Left forelimb (tissue), 1 donor: ENCODE measurements at regions not wholly inside any gene's neighbourhood (a gene's known extent, or its start where the extent isn't known, plus 50 kb on each side); places are given as distances from the start of the nearest gene placed in this dataset.

ENCODE experiments used
- DNase-seq: peaks from one replicate; pipeline ENCODE4 v3.0.0-alpha.2; 2018; ENCODE audit warnings: low spot score

- no peak for DNase-seq
Observed at GRCh38 chr5:8138884-8139283, 269.9 kb downstream of the MTRR start.

- DNase-seq = no peak
Observed at GRCh38 chr5:8150791-8151190, 281.8 kb downstream of the MTRR start.

- DNase-seq = no peak
Observed at GRCh38 chr5:8156706-8157105, 287.8 kb downstream of the MTRR start.

GRCh38 chr5:8157320-8157822, 288.4 kb downstream of the MTRR start:
- no peak for DNase-seq

- DNase-seq = no peak
Observed at GRCh38 chr5:8176101-8176693, 307.2 kb downstream of the MTRR start.

GRCh38 chr5:8184455-8185063, 315.6 kb downstream of the MTRR start:
- no peak for DNase-seq

GRCh38 chr5:8185852-8186251, 316.9 kb downstream of the MTRR start:
- DNase-seq = no peak

GRCh38 chr5:8188874-8189565, 320.1 kb downstream of the MTRR start:
- no peak for DNase-seq

GRCh38 chr5:8192840-8193239, 323.9 kb downstream of the MTRR start:
- DNase-seq = no peak

- DNase-seq = no peak
Observed at GRCh38 chr5:8196061-8196460, 327.1 kb downstream of the MTRR start.

GRCh38 chr5:8208307-8208706, 339.4 kb downstream of the MTRR start:
- no peak for DNase-seq

- no peak for DNase-seq
Observed at GRCh38 chr5:8209500-8209899, 340.6 kb downstream of the MTRR start.

- DNase-seq = no peak
Observed at GRCh38 chr5:8213701-8214240, 344.8 kb downstream of the MTRR start.

GRCh38 chr5:8216921-8217320, 348.0 kb downstream of the MTRR start:
- DNase-seq = no peak

- no peak for DNase-seq
Observed at GRCh38 chr5:8226148-8226547, 357.2 kb downstream of the MTRR start.

GRCh38 chr5:8227112-8227511, 358.2 kb downstream of the MTRR start:
- DNase-seq = no peak

GRCh38 chr5:8229551-8229950, 360.6 kb downstream of the MTRR start:
- DNase-seq = no peak

- no peak for DNase-seq
Observed at GRCh38 chr5:8230868-8231267, 361.9 kb downstream of the MTRR start.

- no peak for DNase-seq
Observed at GRCh38 chr5:8233479-8233878, 364.5 kb downstream of the MTRR start.

GRCh38 chr5:8234179-8234770, 365.3 kb downstream of the MTRR start:
- no peak for DNase-seq

- DNase-seq = no peak
Observed at GRCh38 chr5:8238080-8238479, 369.1 kb downstream of the MTRR start.

- DNase-seq = no peak
Observed at GRCh38 chr5:8239198-8239597, 370.2 kb downstream of the MTRR start.

GRCh38 chr5:8239646-8240045, 370.7 kb downstream of the MTRR start:
- DNase-seq = no peak
